ENCODE measurements at regions not wholly inside any gene's neighbourhood (a gene's known extent, or its start where the extent isn't known, plus 50 kb on each side); places are given as distances from the start of the nearest gene placed in this dataset.

DNA sequence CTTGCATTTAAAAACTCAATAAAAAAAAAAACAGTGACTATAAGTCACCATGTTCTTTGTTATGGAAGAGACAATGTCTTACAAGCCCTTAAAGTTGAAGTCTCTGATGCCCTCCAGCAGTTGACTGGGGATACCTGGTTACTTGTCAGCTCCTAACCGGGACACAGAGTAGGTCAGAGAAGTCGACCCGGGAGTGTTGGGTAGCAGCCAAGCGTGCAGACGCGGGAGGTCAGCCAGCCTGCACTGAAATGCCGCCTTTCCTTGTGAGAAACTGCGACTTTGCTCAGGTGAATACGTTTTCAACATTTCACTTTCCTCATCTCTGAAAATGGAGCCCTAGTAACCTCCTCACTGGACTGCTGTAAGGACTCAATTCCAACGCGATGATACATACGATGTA, 81.8 kb downstream of the F11 start:
- no peaks in the 10 kb centered on the region for H3K9me3 ChIP-seq (replicated peaks in 1 of 3)
- intact Hi-C loops (cut with DNase I) = no loop called here
- TF ChIP-seq, protein P1, sequence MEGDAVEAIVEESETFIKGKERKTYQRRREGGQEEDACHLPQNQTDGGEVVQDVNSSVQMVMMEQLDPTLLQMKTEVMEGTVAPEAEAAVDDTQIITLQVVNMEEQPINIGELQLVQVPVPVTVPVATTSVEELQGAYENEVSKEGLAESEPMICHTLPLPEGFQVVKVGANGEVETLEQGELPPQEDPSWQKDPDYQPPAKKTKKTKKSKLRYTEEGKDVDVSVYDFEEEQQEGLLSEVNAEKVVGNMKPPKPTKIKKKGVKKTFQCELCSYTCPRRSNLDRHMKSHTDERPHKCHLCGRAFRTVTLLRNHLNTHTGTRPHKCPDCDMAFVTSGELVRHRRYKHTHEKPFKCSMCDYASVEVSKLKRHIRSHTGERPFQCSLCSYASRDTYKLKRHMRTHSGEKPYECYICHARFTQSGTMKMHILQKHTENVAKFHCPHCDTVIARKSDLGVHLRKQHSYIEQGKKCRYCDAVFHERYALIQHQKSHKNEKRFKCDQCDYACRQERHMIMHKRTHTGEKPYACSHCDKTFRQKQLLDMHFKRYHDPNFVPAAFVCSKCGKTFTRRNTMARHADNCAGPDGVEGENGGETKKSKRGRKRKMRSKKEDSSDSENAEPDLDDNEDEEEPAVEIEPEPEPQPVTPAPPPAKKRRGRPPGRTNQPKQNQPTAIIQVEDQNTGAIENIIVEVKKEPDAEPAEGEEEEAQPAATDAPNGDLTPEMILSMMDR (IDR thresholded peaks at IDR 0.05) = no peak
- TF ChIP-seq POLR2A (IDR thresholded peaks at IDR 0.05) = no peak
- no peaks in the 10 kb centered on the region for H3K27me3 ChIP-seq
- no peaks in the 10 kb centered on the region for H3K4me1 ChIP-seq (replicated peaks in 1 of 2)
- 51 to 62% (median 56%) methylated on average over 12 of the region's 12 CpGs for whole genome bisulfite sequencing, 4 donors
- no peak for DNase-seq
- H3K36me3 ChIP-seq (replicated peaks in 1 of 2) = no peaks in the 10 kb centered on the region
- no peak overlapping the region for H3K27ac ChIP-seq
- H3K4me3 ChIP-seq = no peak overlapping the region

DNA sequence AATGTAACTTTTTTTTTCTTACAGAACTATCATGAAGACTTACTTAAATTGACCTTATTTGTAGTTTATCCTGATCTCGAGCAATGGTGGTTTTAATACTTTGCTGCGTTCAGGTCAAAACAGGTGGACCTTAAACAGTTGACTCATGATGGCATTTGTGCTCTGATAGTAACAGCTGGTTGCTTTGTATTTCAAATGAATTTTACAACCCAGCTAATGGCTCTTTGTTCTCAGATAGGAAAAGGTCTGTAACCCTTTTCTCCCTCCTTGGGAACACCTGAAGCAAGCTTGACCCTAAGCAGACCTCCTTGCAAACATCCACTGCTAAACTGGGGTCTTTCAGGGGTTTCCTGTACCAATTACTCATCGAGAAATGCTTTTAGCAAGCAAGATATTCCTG, 79.2 kb downstream of the F11 start:
- TF ChIP-seq, protein P1 (IDR thresholded peaks at IDR 0.05) = no peak
- no peak for TF ChIP-seq POLR2A (IDR thresholded peaks at IDR 0.05)
- Histone ChIP-seq H3K9me3 (replicated peaks in 1 of 3) (no peaks in the 10 kb centered on the region), H3K4me1 (replicated peaks in 1 of 2) (no peaks in the 10 kb centered on the region), H3K27me3 (no peaks in the 10 kb centered on the region), H3K36me3 (replicated peaks in 1 of 2) (no peaks in the 10 kb centered on the region), H3K4me3 (no peak overlapping the region), H3K27ac (no peak overlapping the region)
- no peak for DNase-seq
- intact Hi-C loops (cut with DNase I) = no loop called here
- WGBS, 4 donors = 46 to 55% (median 52%) methylated on average over 3 of the region's 3 CpGs

DNA sequence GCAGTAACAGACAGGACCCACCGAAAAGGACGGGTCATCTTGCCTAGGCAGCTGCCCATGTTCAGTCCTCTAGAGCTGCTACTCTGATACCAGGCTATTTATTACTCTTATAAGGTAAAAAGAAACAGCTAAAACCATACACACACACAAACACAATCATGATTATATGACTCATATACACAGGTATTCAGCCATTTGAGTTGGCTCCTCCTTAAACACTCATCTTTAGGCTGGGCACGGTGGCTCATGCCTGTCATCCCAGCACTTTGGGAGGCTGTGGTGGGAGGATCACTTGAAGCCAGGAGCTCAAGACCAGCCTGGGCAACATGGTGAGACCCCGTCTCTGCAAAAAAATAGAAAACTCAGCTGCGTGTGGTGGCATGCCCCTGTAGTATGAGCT, 76.6 kb downstream of the F11 start:
- intact Hi-C loops (cut with DNase I) = no loop called here

DNA sequence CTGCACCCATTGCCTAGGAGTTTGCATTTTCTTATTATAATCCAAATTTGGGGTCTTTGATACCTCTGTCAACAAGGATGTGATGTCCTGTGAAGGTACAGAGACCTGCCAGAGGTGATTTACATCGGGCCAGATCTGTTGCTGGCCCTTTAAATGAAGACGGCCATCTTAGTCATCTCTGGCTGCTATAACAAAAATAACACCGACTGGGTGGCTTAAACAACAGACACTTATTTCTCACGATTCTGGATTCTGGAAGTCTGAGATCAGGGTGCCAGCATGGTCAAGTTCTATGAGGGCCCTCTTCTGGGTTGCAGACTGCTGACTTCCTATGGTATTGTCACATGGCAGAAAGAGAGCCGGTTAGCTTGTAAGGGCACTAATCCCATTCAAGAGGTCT, 75.7 kb downstream of the F11 start:
- TF ChIP-seq, protein P1 (IDR thresholded peaks at IDR 0.05) = no peak
- no peak for TF ChIP-seq POLR2A (IDR thresholded peaks at IDR 0.05)
- no peak overlapping the region for H3K4me3 ChIP-seq
- no peaks in the 10 kb centered on the region for H3K4me1 ChIP-seq (replicated peaks in 1 of 2)
- 81 to 89% (median 83%) methylated on average over 5 of the region's 5 CpGs for WGBS, 4 donors
- no peaks in the 10 kb centered on the region for H3K9me3 ChIP-seq (replicated peaks in 1 of 3)
- no peaks in the 10 kb centered on the region for H3K27me3 ChIP-seq
- intact Hi-C loops (cut with DNase I) = no loop called here
- H3K36me3 ChIP-seq (replicated peaks in 1 of 2) = no peaks in the 10 kb centered on the region
- no peak for DNase-seq
- no peak overlapping the region for H3K27ac ChIP-seq

More for the DNA sequence above, 76.6 kb downstream of the F11 start:
- no peak for DNase-seq
- TF ChIP-seq POLR2A (IDR thresholded peaks at IDR 0.05) = no peak
- H3K9me3 ChIP-seq (replicated peaks in 1 of 3) = no peaks in the 10 kb centered on the region
- H3K4me1 ChIP-seq (replicated peaks in 1 of 2) = no peaks in the 10 kb centered on the region
- H3K27ac ChIP-seq = no peak overlapping the region
- H3K27me3 ChIP-seq = no peaks in the 10 kb centered on the region
- no peak overlapping the region for H3K4me3 ChIP-seq
- WGBS, 4 donors = 72 to 83% (median 81%) methylated on average over 5 of the region's 5 CpGs
- no peaks in the 10 kb centered on the region for H3K36me3 ChIP-seq (replicated peaks in 1 of 2)

Data from adrenal gland (tissue), 9 donors.